Suppressor macrophage (primary cell): ENCODE measurements at regions not wholly inside any gene's neighbourhood (a gene's known extent, or its start where the extent isn't known, plus 50 kb on each side); places are given as distances from the start of the nearest gene placed in this dataset.
A peak's percentile ranks its signal among the peaks of the same experiment; 100 is the strongest.

ENCODE experiments used
- DNase-seq, 4 experiments: peaks; one replicate each; pipeline ENCODE4 v3.0.0-alpha.2; 2020 to 2022

- peak; percentile 59 to 75 (median 62) for DNase-seq
Observed at GRCh38 chr5:57779383-57780223, 297.0 kb upstream of the ACTBL2 start.

GRCh38 chr5:57778501-57779091, 296.0 kb upstream of the ACTBL2 start:
- DNase-seq, result no peak

GRCh38 chr5:57777174-57777581, 294.6 kb upstream of the ACTBL2 start:
- no peak for DNase-seq

GRCh38 chr5:57776035-57776434, 293.4 kb upstream of the ACTBL2 start:
- no peak for DNase-seq

GRCh38 chr5:57774439-57774838, 291.8 kb upstream of the ACTBL2 start:
- DNase-seq, result no peak

GRCh38 chr5:57772512-57772911, 289.9 kb upstream of the ACTBL2 start:
- no peak for DNase-seq

- no peak for DNase-seq
Observed at GRCh38 chr5:57770039-57770438, 287.4 kb upstream of the ACTBL2 start.

GRCh38 chr5:57768745-57769144, 286.1 kb upstream of the ACTBL2 start:
- no peak for DNase-seq

GRCh38 chr5:57764479-57765089, 282.0 kb upstream of the ACTBL2 start:
- DNase-seq, result no peak

- DNase-seq, result no peak
Observed at GRCh38 chr5:57761513-57761912, 278.9 kb upstream of the ACTBL2 start.

- no peak for DNase-seq
Observed at GRCh38 chr5:57754616-57755015, 272.0 kb upstream of the ACTBL2 start.

GRCh38 chr5:57753446-57753845, 270.8 kb upstream of the ACTBL2 start:
- no peak for DNase-seq

GRCh38 chr5:57751710-57752109, 269.1 kb upstream of the ACTBL2 start:
- no peak for DNase-seq

- DNase-seq, result no peak
Observed at GRCh38 chr5:57750891-57751290, 268.3 kb upstream of the ACTBL2 start.

GRCh38 chr5:57750282-57750681, 267.7 kb upstream of the ACTBL2 start:
- DNase-seq, result no peak

- DNase-seq, result no peak
Observed at GRCh38 chr5:57749396-57749795, 266.8 kb upstream of the ACTBL2 start.

GRCh38 chr5:57745700-57746651, 263.4 kb upstream of the ACTBL2 start:
- no peak for DNase-seq

- no peak for DNase-seq
Observed at GRCh38 chr5:57745029-57745428, 262.4 kb upstream of the ACTBL2 start.

- no peak for DNase-seq
Observed at GRCh38 chr5:57741336-57741735, 258.7 kb upstream of the ACTBL2 start.

GRCh38 chr5:57738787-57739186, 256.2 kb upstream of the ACTBL2 start:
- DNase-seq, result no peak

GRCh38 chr5:57738301-57738700, 255.7 kb upstream of the ACTBL2 start:
- DNase-seq, result no peak

GRCh38 chr5:57736716-57737115, 254.1 kb upstream of the ACTBL2 start:
- DNase-seq, result no peak
